Hepatocyte (in vitro differentiated cells): ENCODE measurements at regions not wholly inside any gene's neighbourhood (a gene's known extent, or its start where the extent isn't known, plus 50 kb on each side); places are given as distances from the start of the nearest gene placed in this dataset.

Experiments used
- CTCF ChIP-seq: fragments of 200-600 bp; sonication (generic); IDR thresholded peaks from 2 replicates; pipeline ENCODE4 v1.5.1; 2016; ENCODE audit warnings: antibody characterized with exemption, mild to moderate bottlenecking; ENCODE audit not compliant: poor library complexity
- EZH2 ChIP-seq: fragments of 200-600 bp; sonication (generic); IDR thresholded peaks from 2 replicates; pipeline ENCODE4 v1.6.1; 2016; ENCODE audit warnings: antibody characterized with exemption, mild to moderate bottlenecking, borderline replicate concordance
- EZH2phosphoT487 ChIP-seq: fragments of 200-600 bp; sonication (generic); IDR thresholded peaks from one replicate; pipeline ENCODE4 v1.6.1; 2018; ENCODE audit warnings: antibody characterized with exemption, mild to moderate bottlenecking, low read depth, moderate library complexity; ENCODE audit not compliant: unreplicated experiment, severe bottlenecking

- TF ChIP-seq CTCF (no peak), EZH2 (no peak), EZH2phosphoT487 (no peak)
These were observed 535.2 kb downstream of the TDRD15 start for GRCh38 chr2:21658907-21659477.
